ENCODE measurements at regions not wholly inside any gene's neighbourhood (a gene's known extent, or its start where the extent isn't known, plus 50 kb on each side); places are given as distances from the start of the nearest gene placed in this dataset.

DNA sequence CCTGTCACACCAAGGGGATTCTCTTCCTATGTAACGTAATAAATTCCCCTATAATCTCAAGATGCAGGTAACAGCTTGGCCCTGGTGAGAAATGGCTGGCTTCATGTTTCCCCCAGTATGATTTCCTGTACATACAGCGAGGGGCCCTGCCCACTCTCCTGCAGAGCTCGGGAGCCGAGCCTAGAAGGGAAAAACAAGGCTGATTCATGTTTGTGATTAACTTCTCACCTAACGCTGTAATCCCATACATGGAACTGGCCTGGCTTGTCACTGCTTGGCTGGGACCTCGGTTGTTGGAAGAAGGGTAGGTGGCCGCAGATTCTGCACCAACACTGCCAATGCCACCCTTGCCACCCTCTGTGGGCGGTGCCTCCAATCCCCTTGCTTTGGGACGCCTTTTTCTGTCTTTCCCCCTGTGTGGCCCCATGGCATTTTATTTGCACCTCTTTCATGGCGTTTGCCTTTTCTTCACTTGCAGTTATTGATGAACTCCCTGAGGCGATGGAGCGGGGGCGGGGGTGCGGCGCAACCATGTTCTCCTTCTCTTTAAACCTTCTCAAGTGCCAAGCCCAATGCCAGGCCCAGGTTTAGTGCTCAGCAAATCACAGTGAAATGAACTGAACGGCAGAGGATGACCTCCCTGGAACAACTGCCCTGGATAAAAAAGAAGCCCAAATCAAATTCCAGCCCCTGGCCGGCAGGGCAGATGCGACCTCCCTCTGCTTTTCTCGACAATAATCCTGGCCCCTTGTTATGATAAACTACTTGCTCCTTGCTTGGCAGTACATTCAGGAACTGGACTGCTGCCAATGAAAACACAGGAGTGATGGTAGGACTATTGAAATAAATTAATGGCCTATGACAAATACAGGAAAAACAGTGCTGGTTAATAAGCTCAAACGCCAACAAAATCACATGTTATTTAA, 108.1 kb downstream of the TMEM174 start:
- H3K4me3 ChIP-seq, result no peak overlapping the region
- ATAC-seq (ENCODE audit: insufficient read depth, low FRiP score), result no peak
- peaks cover 0 to 18% (median 0%) of the 10 kb centered on the region in 3 donors for H3K27me3 ChIP-seq (ENCODE audit: control insufficient read depth in 3 of 3, insufficient read depth in 3 of 3, low read length in 2 of 3)
- 40 to 44% methylated on average over 20 of the region's 20 CpGs for WGBS, 2 donors
- H3K27ac ChIP-seq (ENCODE audit: low read depth in 1 of 2, low read length in 1 of 2), result peak overlapping the region in 1 of 2 donors; percentile 62
- DNase-seq, result peak in 2 of 3 donors; percentile 53 to 64
- TF ChIP-seq, protein P1, sequence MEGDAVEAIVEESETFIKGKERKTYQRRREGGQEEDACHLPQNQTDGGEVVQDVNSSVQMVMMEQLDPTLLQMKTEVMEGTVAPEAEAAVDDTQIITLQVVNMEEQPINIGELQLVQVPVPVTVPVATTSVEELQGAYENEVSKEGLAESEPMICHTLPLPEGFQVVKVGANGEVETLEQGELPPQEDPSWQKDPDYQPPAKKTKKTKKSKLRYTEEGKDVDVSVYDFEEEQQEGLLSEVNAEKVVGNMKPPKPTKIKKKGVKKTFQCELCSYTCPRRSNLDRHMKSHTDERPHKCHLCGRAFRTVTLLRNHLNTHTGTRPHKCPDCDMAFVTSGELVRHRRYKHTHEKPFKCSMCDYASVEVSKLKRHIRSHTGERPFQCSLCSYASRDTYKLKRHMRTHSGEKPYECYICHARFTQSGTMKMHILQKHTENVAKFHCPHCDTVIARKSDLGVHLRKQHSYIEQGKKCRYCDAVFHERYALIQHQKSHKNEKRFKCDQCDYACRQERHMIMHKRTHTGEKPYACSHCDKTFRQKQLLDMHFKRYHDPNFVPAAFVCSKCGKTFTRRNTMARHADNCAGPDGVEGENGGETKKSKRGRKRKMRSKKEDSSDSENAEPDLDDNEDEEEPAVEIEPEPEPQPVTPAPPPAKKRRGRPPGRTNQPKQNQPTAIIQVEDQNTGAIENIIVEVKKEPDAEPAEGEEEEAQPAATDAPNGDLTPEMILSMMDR (IDR thresholded peaks at IDR 0.05; ENCODE audit: control extremely low read depth, extremely low read depth), result no peak
- H3K36me3 ChIP-seq (ENCODE audit: control insufficient read depth in 4 of 4, insufficient read depth in 4 of 4, low read length in 4 of 4), result no peaks in the 10 kb centered on the region
- peaks cover 0 to 10% (median 0%) of the 10 kb centered on the region in 5 donors for H3K4me1 ChIP-seq (ENCODE audit: control insufficient read depth in 5 of 5, insufficient read depth in 5 of 5, low read length in 5 of 5)
- no peak overlapping the region for H3K9ac ChIP-seq (ENCODE audit: insufficient read depth in 1 of 2, low read length in 2 of 2)
- H3K9me3 ChIP-seq (ENCODE audit: control insufficient read depth in 4 of 4, insufficient read depth in 3 of 4, low read length in 3 of 4), result peaks cover 0 to 1% (median 0%) of the 10 kb centered on the region in 4 donors

DNA sequence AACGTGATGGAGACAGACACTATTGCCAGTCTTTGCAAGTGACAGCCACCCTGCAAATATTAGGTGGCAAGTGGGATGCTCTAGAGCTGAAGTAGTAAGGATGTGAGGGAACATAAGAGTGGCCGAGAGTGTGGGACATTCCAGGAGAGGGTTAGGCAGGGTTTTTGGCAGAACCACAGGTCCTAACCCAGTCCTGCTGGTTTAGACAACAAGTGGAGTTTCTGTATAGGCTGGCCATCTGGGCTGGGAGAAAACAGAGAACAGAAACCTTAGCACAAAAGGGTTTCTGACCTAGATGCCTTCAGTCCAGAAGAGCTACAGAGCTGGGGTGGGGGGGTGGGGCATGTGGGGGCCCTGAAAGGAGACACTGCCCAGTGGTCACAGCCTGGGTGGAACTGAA, 107.4 kb downstream of the TMEM174 start:
- ATAC-seq (ENCODE audit: insufficient read depth, low FRiP score), result peak; percentile 35
- WGBS, 2 donors, result 55 to 64% methylated on average over 2 of the region's 2 CpGs
- H3K4me1 ChIP-seq (ENCODE audit: control insufficient read depth in 5 of 5, insufficient read depth in 5 of 5, low read length in 5 of 5), result peaks cover 0 to 10% (median 0%) of the 10 kb centered on the region in 5 donors

DNA sequence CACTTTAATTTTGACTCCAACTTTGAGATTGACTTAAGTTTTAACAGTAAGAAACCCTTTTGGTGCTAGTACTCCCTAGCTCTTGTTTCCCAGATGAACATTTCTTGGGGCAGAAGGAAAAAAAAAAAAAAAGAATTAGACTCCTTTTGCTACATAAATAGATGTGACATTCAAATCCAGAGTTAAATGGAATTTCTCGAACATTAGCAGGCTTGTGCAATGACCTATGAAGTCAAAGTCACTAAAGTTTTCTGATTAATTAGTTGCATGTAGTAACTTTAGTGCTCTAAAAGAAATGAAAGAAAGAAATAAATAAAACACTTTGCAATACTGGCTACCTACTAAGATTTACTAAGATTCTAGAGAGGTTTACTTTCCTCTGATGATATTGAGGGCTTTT, 106.8 kb downstream of the TMEM174 start:
- peaks cover 0 to 12% (median 0%) of the 10 kb centered on the region in 5 donors for H3K4me1 ChIP-seq (ENCODE audit: control insufficient read depth in 5 of 5, insufficient read depth in 5 of 5, low read length in 5 of 5)
- no peaks in the 10 kb centered on the region for H3K36me3 ChIP-seq (ENCODE audit: control insufficient read depth in 4 of 4, insufficient read depth in 4 of 4, low read length in 4 of 4)
- no peak for ATAC-seq (ENCODE audit: insufficient read depth, low FRiP score)
- no peaks in the 10 kb centered on the region for H3K9me3 ChIP-seq (ENCODE audit: control insufficient read depth in 4 of 4, insufficient read depth in 3 of 4, low read length in 3 of 4)
- peaks cover 0 to 24% (median 0%) of the 10 kb centered on the region in 3 donors for H3K27me3 ChIP-seq (ENCODE audit: control insufficient read depth in 3 of 3, insufficient read depth in 3 of 3, low read length in 2 of 3)
- TF ChIP-seq, protein P1 (IDR thresholded peaks at IDR 0.05; ENCODE audit: control extremely low read depth, extremely low read depth), result no peak
- H3K9ac ChIP-seq (ENCODE audit: insufficient read depth in 1 of 2, low read length in 2 of 2), result no peak overlapping the region
- no peak for DNase-seq
- H3K4me3 ChIP-seq, result no peak overlapping the region
- no peak overlapping the region for H3K27ac ChIP-seq (ENCODE audit: low read depth in 1 of 2, low read length in 1 of 2)
- 41 to 64% methylated on average over 1 of the region's 1 CpG for WGBS, 2 donors

More for the DNA sequence above, 107.4 kb downstream of the TMEM174 start:
- H3K27me3 ChIP-seq (ENCODE audit: control insufficient read depth in 3 of 3, insufficient read depth in 3 of 3, low read length in 2 of 3), result peaks cover 0 to 19% (median 0%) of the 10 kb centered on the region in 3 donors
- TF ChIP-seq, protein P1 (IDR thresholded peaks at IDR 0.05; ENCODE audit: control extremely low read depth, extremely low read depth), result no peak
- H3K27ac ChIP-seq (ENCODE audit: low read depth in 1 of 2, low read length in 1 of 2), result peak overlapping the region in 1 of 2 donors; percentile 62
- no peak overlapping the region for H3K9ac ChIP-seq (ENCODE audit: insufficient read depth in 1 of 2, low read length in 2 of 2)
- peaks cover 0 to 1% (median 0%) of the 10 kb centered on the region in 4 donors for H3K9me3 ChIP-seq (ENCODE audit: control insufficient read depth in 4 of 4, insufficient read depth in 3 of 4, low read length in 3 of 4)
- no peak overlapping the region for H3K4me3 ChIP-seq
- no peaks in the 10 kb centered on the region for H3K36me3 ChIP-seq (ENCODE audit: control insufficient read depth in 4 of 4, insufficient read depth in 4 of 4, low read length in 4 of 4)
- no peak for DNase-seq

Data from lung (tissue), 11 donors.